Endothelial cell (in vitro differentiated cells): ENCODE measurements at regions not wholly inside any gene's neighbourhood (a gene's known extent, or its start where the extent isn't known, plus 50 kb on each side); places are given as distances from the start of the nearest gene placed in this dataset.
"Not testable (repeated sequence)": the region's sequence is repeated elsewhere in the genome, so short reads cannot be mapped to it uniquely, and the experiment has no call there.

Source experiments
- DNase-seq: peaks from one replicate; pipeline ENCODE4 v3.0.0; 2021; ENCODE audit warnings: low spot score
- H3K27ac Mint-ChIP-seq: one replicate; pipeline ENCODE4 v1.8.0; 2021; ENCODE audit warnings: mixed read lengths, inconsistent platforms; ENCODE audit not compliant: unreplicated experiment
- H3K27me3 Mint-ChIP-seq: one replicate; pipeline ENCODE4 v1.8.0; 2021; ENCODE audit warnings: mild to moderate bottlenecking, moderate library complexity, mixed read lengths, inconsistent platforms; ENCODE audit not compliant: unreplicated experiment
- H3K36me3 Mint-ChIP-seq: one replicate; pipeline ENCODE4 v1.8.0; 2021; ENCODE audit warnings: mild to moderate bottlenecking, low read depth, mixed read lengths, inconsistent platforms; ENCODE audit not compliant: unreplicated experiment
- H3K4me1 Mint-ChIP-seq: one replicate; pipeline ENCODE4 v1.8.0; 2021; ENCODE audit warnings: mild to moderate bottlenecking, mixed read lengths, inconsistent platforms; ENCODE audit not compliant: unreplicated experiment
- H3K4me3 Mint-ChIP-seq: one replicate; pipeline ENCODE4 v1.8.0; 2021; ENCODE audit warnings: mild to moderate bottlenecking, mixed read lengths, inconsistent platforms; ENCODE audit not compliant: unreplicated experiment
- H3K9me3 Mint-ChIP-seq: one replicate; pipeline ENCODE4 v1.8.0; 2021; ENCODE audit warnings: mixed read lengths, inconsistent platforms; ENCODE audit not compliant: unreplicated experiment

DNA sequence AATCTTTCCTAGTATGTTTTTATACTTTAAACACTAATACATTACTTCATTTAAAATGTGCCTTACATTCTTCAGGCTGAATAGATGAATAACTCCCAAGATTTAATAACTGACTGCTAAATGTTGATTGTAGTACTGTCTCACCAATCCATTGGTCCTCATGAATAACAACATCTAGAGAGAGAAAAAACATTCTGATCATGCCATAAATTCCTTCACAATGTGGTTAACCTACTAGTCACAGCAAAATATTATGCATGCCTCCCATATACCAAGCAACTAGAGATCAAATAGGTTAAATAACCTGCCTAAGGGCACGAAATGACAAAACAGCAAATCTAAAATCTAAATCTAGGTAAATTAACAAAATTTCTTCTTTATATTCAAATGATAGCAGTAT is 66.2 kb downstream of the SYT15 start:
- H3K36me3 Mint-ChIP-seq, DNase-seq, H3K4me3 Mint-ChIP-seq, H3K9me3 Mint-ChIP-seq, H3K27ac Mint-ChIP-seq, H3K27me3 Mint-ChIP-seq, H3K4me1 Mint-ChIP-seq: not testable (repeated sequence)

DNA sequence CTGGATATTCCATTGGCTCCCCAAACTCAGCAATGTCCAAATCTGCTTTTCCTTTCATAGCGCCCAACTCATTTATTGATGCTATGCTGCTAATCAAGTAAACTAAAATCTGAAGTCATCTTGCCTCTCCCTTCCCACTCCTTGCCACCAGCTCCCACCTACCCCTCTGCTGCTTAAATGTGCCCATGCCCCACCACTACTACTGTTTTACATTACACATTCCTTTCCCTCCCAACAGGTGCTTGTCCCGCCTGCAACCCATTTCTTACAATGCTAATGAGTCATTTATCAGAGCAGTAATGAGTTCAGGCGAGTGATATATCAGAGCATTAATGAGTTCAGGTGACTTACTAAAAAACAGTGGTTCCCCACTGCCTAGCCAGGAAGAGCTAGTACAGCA is 67.2 kb downstream of the SYT15 start:
- not testable (repeated sequence) for DNase-seq, H3K4me3 Mint-ChIP-seq, H3K27ac Mint-ChIP-seq, H3K27me3 Mint-ChIP-seq, H3K9me3 Mint-ChIP-seq, H3K36me3 Mint-ChIP-seq, H3K4me1 Mint-ChIP-seq

DNA sequence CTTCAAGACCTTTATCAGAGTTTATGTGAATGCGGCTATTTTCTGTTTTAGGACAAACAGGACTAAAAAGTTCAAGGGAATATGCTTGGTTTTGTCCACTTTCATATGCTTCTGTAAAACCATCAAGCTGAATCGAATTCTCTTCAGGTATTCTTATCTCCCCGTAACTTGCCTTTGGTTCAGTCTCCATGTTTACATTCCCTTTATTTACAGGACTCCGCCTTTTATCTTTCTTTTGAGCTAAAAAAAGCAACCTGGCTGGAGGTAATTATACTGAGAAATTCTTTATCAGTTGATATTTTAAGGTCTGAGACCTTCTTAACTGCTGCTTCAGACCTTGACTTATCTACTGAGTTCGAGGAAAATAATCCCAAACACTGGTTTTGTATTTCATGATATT is 72.0 kb downstream of the SYT15 start:
- not testable (repeated sequence) for DNase-seq, H3K27ac Mint-ChIP-seq, H3K27me3 Mint-ChIP-seq, H3K9me3 Mint-ChIP-seq, H3K4me1 Mint-ChIP-seq, H3K4me3 Mint-ChIP-seq, H3K36me3 Mint-ChIP-seq

DNA sequence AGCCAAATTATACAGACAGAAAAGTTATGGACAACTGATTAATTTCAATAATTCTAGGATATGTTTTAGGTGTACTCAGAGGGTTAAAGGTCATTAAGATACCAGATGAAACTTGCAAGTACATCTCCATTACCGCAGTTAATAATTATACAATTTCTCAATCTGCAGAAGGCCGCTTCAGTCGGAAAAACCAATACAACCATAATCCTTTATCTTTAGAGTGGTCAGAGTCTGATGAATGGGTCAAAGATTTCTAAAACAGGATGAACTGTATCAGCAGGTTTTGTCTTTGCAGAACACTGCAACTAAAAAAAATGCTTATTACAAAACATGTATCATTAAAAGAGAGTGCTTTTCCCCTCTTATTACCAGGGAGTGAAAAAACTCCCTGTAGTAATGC is 78.5 kb downstream of the SYT15 start:
- not testable (repeated sequence) for H3K36me3 Mint-ChIP-seq

DNA sequence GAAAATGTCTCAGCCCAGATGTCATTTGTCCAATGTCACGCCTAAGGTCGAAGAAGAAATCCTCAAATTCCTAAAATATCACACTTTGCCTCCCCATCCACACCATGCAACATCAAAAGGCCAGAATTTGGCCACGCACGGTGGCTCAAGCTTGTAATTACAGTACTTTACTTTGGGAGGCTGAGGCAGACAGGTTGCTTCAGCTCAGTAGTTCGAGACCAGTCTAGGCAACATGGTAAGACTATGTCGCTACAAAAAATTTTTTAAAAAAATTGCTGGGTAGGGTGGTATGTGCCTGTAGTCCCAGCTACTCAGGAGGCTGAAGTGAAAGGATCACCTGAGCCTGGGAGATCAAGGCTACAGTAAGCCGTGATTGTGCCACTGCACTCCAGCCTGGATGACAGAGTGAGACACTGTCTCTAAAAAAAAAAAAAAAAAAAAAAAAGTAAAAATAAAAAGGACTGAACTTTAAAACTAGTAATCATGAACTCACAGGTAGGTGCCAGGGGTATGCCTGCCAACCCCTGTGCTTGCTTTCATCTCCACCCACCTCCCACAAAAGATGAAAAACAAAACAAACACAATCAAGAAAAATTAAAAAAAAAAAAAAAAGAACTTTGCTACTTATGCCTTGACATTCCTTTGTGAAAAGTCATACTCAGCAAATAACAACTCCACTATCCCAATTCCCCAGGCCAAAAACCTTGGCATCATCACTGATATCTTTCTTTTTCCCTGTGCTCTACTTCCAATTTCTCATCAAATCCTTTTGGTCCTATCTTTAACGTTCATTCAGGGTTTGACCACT is 81.3 kb downstream of the SYT15 start:
- not testable (repeated sequence) for H3K9me3 Mint-ChIP-seq, H3K4me1 Mint-ChIP-seq, H3K27me3 Mint-ChIP-seq, DNase-seq, H3K36me3 Mint-ChIP-seq, H3K4me3 Mint-ChIP-seq, H3K27ac Mint-ChIP-seq

More for the DNA sequence above, 78.5 kb downstream of the SYT15 start:
- not testable (repeated sequence) for H3K4me3 Mint-ChIP-seq, H3K27ac Mint-ChIP-seq, H3K27me3 Mint-ChIP-seq, H3K4me1 Mint-ChIP-seq, H3K9me3 Mint-ChIP-seq, DNase-seq

DNA sequence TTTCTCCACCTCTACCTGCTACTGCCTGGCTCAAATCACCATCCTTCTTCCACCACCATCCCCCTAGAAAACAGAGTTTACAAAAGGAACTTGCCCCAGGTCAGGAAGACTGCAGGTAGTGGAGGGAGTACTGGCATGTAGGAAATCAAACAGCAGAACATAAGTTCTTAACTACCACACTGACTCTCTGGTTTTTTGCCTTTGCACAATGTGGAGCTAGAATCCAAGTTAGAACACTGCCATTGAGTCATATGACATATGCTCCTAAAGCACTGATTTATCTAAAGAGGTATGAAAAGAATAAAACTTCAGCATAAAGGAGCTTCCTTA is 81.9 kb downstream of the SYT15 start:
- H3K27me3 Mint-ChIP-seq, H3K9me3 Mint-ChIP-seq, H3K4me1 Mint-ChIP-seq, H3K36me3 Mint-ChIP-seq, H3K27ac Mint-ChIP-seq, H3K4me3 Mint-ChIP-seq, DNase-seq: not testable (repeated sequence)

DNA sequence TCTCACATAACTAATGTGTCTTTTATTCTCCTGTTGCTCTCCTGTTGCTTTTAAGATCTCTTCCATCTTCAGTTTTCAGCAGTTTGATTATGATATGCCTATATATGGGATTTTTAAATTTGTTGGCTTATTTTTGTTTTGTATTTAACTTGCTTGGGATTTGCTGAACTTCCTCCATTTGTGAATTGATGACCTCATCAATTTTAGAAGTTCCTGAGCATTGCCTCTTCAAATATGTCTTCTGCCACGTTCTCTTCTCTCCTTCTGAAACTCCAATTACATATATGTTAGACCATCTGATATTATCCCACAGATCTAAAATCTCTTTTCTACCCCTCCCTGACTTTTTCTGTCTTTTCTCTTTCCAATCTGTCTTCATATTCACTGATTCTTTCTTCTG is 86.6 kb downstream of the SYT15 start:
- not testable (repeated sequence) for H3K27me3 Mint-ChIP-seq, H3K4me1 Mint-ChIP-seq, H3K27ac Mint-ChIP-seq, H3K4me3 Mint-ChIP-seq, H3K9me3 Mint-ChIP-seq, DNase-seq, H3K36me3 Mint-ChIP-seq

DNA sequence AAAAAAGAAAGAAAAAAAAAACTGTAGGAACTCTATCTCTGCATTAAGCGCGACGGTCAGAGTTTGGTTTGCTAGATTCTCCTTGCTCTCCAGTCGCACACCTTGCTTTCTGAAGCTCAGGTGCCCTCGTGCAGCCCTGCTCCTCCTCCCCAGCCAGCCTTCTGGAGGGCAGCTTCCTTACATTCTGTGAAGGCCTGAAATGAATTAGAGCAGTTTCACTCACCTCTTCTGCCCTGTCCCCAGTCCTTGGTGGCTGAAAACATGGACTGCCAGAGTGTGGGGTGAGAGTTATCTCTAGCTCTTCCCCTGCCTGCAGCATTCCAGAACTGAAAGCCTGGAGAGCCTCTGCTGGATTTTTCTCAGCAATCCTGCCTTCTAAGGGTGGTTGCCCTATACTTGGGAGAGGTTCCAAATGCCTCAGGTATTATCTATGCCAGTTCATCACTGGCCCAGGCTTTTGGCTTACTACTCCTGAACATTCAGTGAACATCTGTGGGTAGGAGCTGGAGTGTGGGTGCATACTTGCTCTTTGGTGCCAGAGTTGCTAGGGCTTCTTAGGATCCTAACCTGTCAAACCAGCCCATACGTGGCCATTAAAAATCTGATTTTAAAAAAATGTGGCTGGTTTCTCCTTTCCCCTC is 89.5 kb downstream of the SYT15 start:
- H3K27me3 Mint-ChIP-seq, H3K27ac Mint-ChIP-seq, H3K4me3 Mint-ChIP-seq, H3K9me3 Mint-ChIP-seq, H3K4me1 Mint-ChIP-seq, DNase-seq, H3K36me3 Mint-ChIP-seq: not testable (repeated sequence)

DNA sequence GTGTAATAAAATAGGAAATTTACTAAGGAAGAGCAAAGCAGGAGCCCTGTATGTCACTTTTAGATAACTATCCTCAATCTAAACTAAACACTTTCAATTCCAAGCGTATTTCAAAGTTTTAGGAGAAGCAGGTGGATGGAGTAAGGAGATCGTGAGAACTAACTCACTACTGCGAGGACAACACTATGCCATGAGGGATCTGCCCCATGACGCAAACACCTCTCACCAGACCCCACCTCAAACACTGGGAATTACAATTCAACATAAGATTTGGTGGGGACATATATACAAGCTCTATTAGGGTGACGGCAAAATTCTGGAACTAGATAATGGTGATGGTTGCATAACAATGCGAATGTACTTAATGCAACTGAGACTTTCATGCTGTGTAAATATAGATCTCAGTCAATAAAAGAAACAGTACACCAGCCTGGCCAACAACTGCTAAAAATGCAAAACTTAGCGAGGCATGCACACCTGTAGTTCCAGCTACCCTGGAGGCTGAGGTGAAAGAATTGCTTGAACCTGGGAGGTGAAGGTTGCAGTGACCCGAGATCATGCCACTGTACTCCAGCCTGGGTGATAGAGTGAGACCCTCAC is 99.0 kb downstream of the SYT15 start:
- H3K4me3 Mint-ChIP-seq, result not testable (repeated sequence)

DNA sequence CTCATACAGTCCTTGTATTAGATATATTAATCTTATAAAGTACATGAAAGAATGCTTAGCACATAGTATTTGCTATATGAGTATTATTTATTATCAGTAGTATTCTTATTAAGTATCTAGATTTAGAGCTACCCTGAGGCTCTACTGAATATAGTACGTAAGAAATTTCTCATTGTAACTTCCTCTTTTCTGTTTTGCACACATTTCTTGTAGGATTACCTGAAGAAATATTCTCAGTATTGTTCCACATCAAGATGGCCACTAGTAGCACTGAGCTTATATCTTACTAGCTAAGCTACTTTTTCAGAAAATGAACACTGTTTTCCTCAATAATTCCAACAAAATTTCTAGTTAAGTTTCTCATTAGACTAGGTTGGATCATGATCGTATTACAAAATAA is 112.5 kb downstream of the SYT15 start:
- H3K4me3 Mint-ChIP-seq, H3K27ac Mint-ChIP-seq, DNase-seq, H3K9me3 Mint-ChIP-seq, H3K27me3 Mint-ChIP-seq, H3K36me3 Mint-ChIP-seq, H3K4me1 Mint-ChIP-seq: not testable (repeated sequence)

More for the DNA sequence above, 99.0 kb downstream of the SYT15 start:
- H3K27me3 Mint-ChIP-seq, H3K27ac Mint-ChIP-seq, H3K36me3 Mint-ChIP-seq, DNase-seq, H3K9me3 Mint-ChIP-seq, H3K4me1 Mint-ChIP-seq: not testable (repeated sequence)

DNA sequence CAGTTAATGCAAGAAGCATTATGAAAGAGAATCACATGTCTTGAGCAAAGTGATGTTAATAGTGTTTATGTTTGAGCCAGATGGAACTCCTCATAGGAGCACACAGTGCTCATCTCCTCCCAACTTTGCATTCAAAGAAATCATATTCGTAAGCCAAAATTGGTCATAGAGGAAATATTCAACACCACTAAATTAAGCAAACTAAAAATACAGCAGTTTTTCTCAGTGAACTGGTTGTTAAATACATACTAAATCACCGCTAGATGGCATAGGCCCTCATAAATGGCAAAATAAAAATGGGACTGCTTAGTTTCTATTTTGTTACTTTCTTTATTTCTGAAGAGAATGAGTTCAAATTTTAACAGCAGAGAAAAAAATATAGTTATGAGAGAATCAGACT is 114.3 kb downstream of the SYT15 start:
- H3K4me3 Mint-ChIP-seq, H3K27ac Mint-ChIP-seq, H3K27me3 Mint-ChIP-seq, H3K36me3 Mint-ChIP-seq, H3K4me1 Mint-ChIP-seq, DNase-seq, H3K9me3 Mint-ChIP-seq: not testable (repeated sequence)

DNA sequence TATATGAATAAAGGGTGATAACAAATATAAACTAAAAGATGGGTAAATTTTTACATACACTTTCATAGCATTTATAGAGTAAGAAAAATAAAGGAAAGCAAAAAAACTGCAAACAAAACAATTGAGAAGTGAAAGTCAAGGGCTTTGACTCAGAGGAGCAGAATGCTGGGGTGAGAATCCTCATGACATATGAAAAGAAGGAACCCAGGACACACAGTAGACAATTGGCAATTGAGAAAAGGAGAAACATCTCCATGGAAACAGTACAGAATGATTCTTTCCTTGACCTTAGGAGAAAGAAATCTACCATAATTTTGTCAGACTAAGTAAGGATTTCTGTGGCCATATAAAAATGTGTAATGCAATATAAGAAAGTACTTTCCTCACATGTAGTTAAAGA is 138.3 kb downstream of the SYT15 start:
- not testable (repeated sequence) for H3K27ac Mint-ChIP-seq, H3K36me3 Mint-ChIP-seq, DNase-seq, H3K9me3 Mint-ChIP-seq, H3K27me3 Mint-ChIP-seq, H3K4me3 Mint-ChIP-seq, H3K4me1 Mint-ChIP-seq
